Neural cell (in vitro differentiated cells): ENCODE measurements at regions not wholly inside any gene's neighbourhood (a gene's known extent, or its start where the extent isn't known, plus 50 kb on each side); places are given as distances from the start of the nearest gene placed in this dataset.
"Not testable (repeated sequence)": the region's sequence is repeated elsewhere in the genome, so short reads cannot be mapped to it uniquely, and the experiment has no call there.

Experiments used
- H2AFZ ChIP-seq: fragments of 200-600, 300-800 bp; sonication (generic), shearing (Covaris generic); 2 replicates; pipeline ENCODE4 v1.6.0; 2014; ENCODE audit warnings: low read depth, mild to moderate bottlenecking, antibody characterized with exemption, low read length, moderate library complexity
- H3F3A ChIP-seq: fragments of 200-600 bp; shearing (Covaris generic); 2 replicates; pipeline ENCODE4 v1.6.1; 2016; ENCODE audit warnings: mild to moderate bottlenecking, moderate library complexity, mixed read lengths, antibody characterized with exemption, low read length; ENCODE audit not compliant: insufficient read depth, poor library complexity, severe bottlenecking
- H3K27ac ChIP-seq: fragments of 200-600, 300-800 bp; sonication (generic), shearing (Covaris generic); 2 replicates; pipeline ENCODE4 v1.5.1; 2014; ENCODE audit warnings: mild to moderate bottlenecking, low read length, moderate library complexity
- H3K27me3 ChIP-seq: fragments of 300-800, 200-600 bp; sonication (generic), shearing (Covaris generic); 2 replicates; pipeline ENCODE4 v1.6.0; 2014; ENCODE audit warnings: mild to moderate bottlenecking, low read depth, low read length, moderate library complexity; ENCODE audit not compliant: insufficient read depth
- H3K36me3 ChIP-seq: fragments of 300-800, 200-600 bp; sonication (generic), shearing (Covaris generic); 2 replicates; pipeline ENCODE4 v1.5.1; 2014; ENCODE audit warnings: mild to moderate bottlenecking, antibody characterized with exemption, low read length, moderate library complexity; ENCODE audit not compliant: insufficient read depth
- H3K4me2 ChIP-seq: fragments of 300-800, 200-600 bp; sonication (generic), shearing (Covaris generic); 2 replicates; pipeline ENCODE4 v1.6.0; 2014; ENCODE audit warnings: mild to moderate bottlenecking, low read length
- H3K4me3 ChIP-seq: fragments of 300-800, 200-600 bp; sonication (generic), shearing (Covaris generic); 2 replicates; pipeline ENCODE4 v1.5.1; 2014; ENCODE audit warnings: mild to moderate bottlenecking, low read length, moderate library complexity
- H3K79me2 ChIP-seq: fragments of 200-600 bp; shearing (Covaris generic); replicated peaks from 2 replicates; pipeline ENCODE4 v1.6.0; 2014; ENCODE audit warnings: mild to moderate bottlenecking, low read length, moderate library complexity; ENCODE audit not compliant: insufficient read depth
- H3K9ac ChIP-seq: fragments of 300-800, 200-600 bp; sonication (generic), shearing (Covaris generic); 2 replicates; pipeline ENCODE4 v1.6.1; 2016; ENCODE audit warnings: mild to moderate bottlenecking, low read length, mixed read lengths
- H3K9me2 ChIP-seq: fragments of 200-600 bp; shearing (Covaris generic); 2 replicates; pipeline ENCODE4 v1.6.1; 2016; ENCODE audit warnings: mild to moderate bottlenecking, low read length, mixed read lengths; ENCODE audit not compliant: insufficient read depth
- H3K9me3 ChIP-seq: fragments of 200-600, 300-800 bp; sonication (generic), shearing (Covaris generic); 2 replicates; pipeline ENCODE4 v1.6.1; 2016; ENCODE audit warnings: mild to moderate bottlenecking, mixed run types, low read length, moderate library complexity, mixed read lengths
- H4K20me1 ChIP-seq: fragments of 200-600 bp; shearing (Covaris generic); 2 replicates; pipeline ENCODE4 v1.6.1; 2016; ENCODE audit warnings: mild to moderate bottlenecking, mixed run types; ENCODE audit not compliant: insufficient read depth

GRCh38 chr9:41308953-41309352 is 119.8 kb upstream of the ZNG1F start:
- not testable (repeated sequence) for H3K27ac ChIP-seq, H3K4me3 ChIP-seq, H3K9me2 ChIP-seq, H4K20me1 ChIP-seq, H3K4me2 ChIP-seq, H3K27me3 ChIP-seq, H2AFZ ChIP-seq, H3K9ac ChIP-seq, H3K9me3 ChIP-seq, H3F3A ChIP-seq, H3K36me3 ChIP-seq, H3K79me2 ChIP-seq

GRCh38 chr9:41285744-41286143 is 96.6 kb upstream of the ZNG1F start:
- H3K27ac ChIP-seq, H3K36me3 ChIP-seq, H3K27me3 ChIP-seq: not testable (repeated sequence)

GRCh38 chr9:41280299-41281238 is 91.5 kb upstream of the ZNG1F start:
- H3K9ac ChIP-seq, H3F3A ChIP-seq, H3K27ac ChIP-seq, H3K9me3 ChIP-seq, H3K9me2 ChIP-seq, H3K27me3 ChIP-seq, H3K79me2 ChIP-seq, H3K36me3 ChIP-seq, H2AFZ ChIP-seq, H3K4me3 ChIP-seq, H4K20me1 ChIP-seq, H3K4me2 ChIP-seq: not testable (repeated sequence)

More at GRCh38 chr9:41285744-41286143, 96.6 kb upstream of the ZNG1F start:
- not testable (repeated sequence) for H3K9ac ChIP-seq, H3F3A ChIP-seq, H3K4me2 ChIP-seq, H3K9me2 ChIP-seq, H3K9me3 ChIP-seq, H2AFZ ChIP-seq, H4K20me1 ChIP-seq, H3K4me3 ChIP-seq, H3K79me2 ChIP-seq

- not testable (repeated sequence) for H3K27me3 ChIP-seq, H3K27ac ChIP-seq, H3F3A ChIP-seq, H3K9me3 ChIP-seq, H3K36me3 ChIP-seq, H4K20me1 ChIP-seq, H3K4me2 ChIP-seq, H3K9ac ChIP-seq, H3K9me2 ChIP-seq, H3K4me3 ChIP-seq, H2AFZ ChIP-seq, H3K79me2 ChIP-seq
Observed at GRCh38 chr9:41279437-41279836, 90.3 kb upstream of the ZNG1F start.

GRCh38 chr9:41279033-41279432 is 89.9 kb upstream of the ZNG1F start:
- H3K27me3 ChIP-seq, H3K36me3 ChIP-seq, H2AFZ ChIP-seq, H3K9ac ChIP-seq, H3K4me2 ChIP-seq, H3K27ac ChIP-seq, H3K9me2 ChIP-seq, H3K4me3 ChIP-seq, H3K79me2 ChIP-seq, H3K9me3 ChIP-seq, H4K20me1 ChIP-seq, H3F3A ChIP-seq: not testable (repeated sequence)
